SK-N-SH treated with all-trans-retinoic acid at 6 μM for 48 hours (cell line): ENCODE measurements at regions not wholly inside any gene's neighbourhood (a gene's known extent, or its start where the extent isn't known, plus 50 kb on each side); places are given as distances from the start of the nearest gene placed in this dataset.

Experiments
- ATAC-seq: fragments of 200-7000 bp; cut with Tn5 transposase; 3 replicates; pipeline ENCODE4 v1.9.1; 2020; ENCODE audit warnings: mild to moderate bottlenecking, moderate library complexity
- ARNTL ChIP-seq: fragments of 450-650 bp; formaldehyde crosslinking; IDR thresholded peaks from 2 replicates; pipeline ENCODE4 v1.5.0; 2020; ENCODE audit warnings: low read depth, mild to moderate bottlenecking, moderate library complexity, borderline replicate concordance
- BACH2 ChIP-seq: fragments of 250-450 bp; sonication (Bioruptor Pico); IDR thresholded peaks from 2 replicates; pipeline ENCODE4 v1.9.0; 2021; ENCODE audit warnings: mild to moderate bottlenecking, borderline replicate concordance
- CSDC2 ChIP-seq: fragments of 250-450 bp; sonication (Bioruptor Pico); IDR thresholded peaks from 2 replicates; pipeline ENCODE4 v1.5.0; 2020; ENCODE audit warnings: mild to moderate bottlenecking, moderate library complexity
- ESRRG ChIP-seq: fragments of 250-450 bp; sonication (Bioruptor Pico); IDR thresholded peaks from 2 replicates; pipeline ENCODE4 v1.6.1; 2021; ENCODE audit warnings: mild to moderate bottlenecking
- GLIS3 ChIP-seq: fragments of 250-450 bp; sonication (Bioruptor Pico); IDR thresholded peaks from 2 replicates; pipeline ENCODE4 v1.5.0; 2020; ENCODE audit warnings: mild to moderate bottlenecking, moderate library complexity
- OSR1 ChIP-seq: fragments of 250-450 bp; sonication (Bioruptor Pico); IDR thresholded peaks from 2 replicates; pipeline ENCODE4 v1.8.0; 2022; ENCODE audit warnings: moderate library complexity, mild to moderate bottlenecking, inconsistent platforms
- PPARA ChIP-seq: fragments of 250-450 bp; sonication (Bioruptor Pico); IDR thresholded peaks from 2 replicates; pipeline ENCODE4 v1.5.0; 2020; ENCODE audit warnings: mild to moderate bottlenecking, borderline replicate concordance
- RARB ChIP-seq: fragments of 250-450 bp; sonication (Bioruptor Pico); IDR thresholded peaks from 2 replicates; pipeline ENCODE4 v1.8.0; 2021; ENCODE audit warnings: mild to moderate bottlenecking, moderate library complexity
- SNAI2 ChIP-seq: fragments of 250-450 bp; sonication (Bioruptor Pico); IDR thresholded peaks from 2 replicates; pipeline ENCODE4 v1.5.0; 2020; ENCODE audit warnings: mild to moderate bottlenecking, moderate library complexity
- TCF4 ChIP-seq: fragments of 250-450 bp; sonication (Bioruptor Pico); IDR thresholded peaks from 2 replicates; pipeline ENCODE4 v1.8.0; 2021; ENCODE audit warnings: mild to moderate bottlenecking, moderate library complexity, borderline replicate concordance
- TOX ChIP-seq: fragments of 250-450 bp; sonication (Bioruptor Pico); IDR thresholded peaks from 2 replicates; pipeline ENCODE4 v1.8.0; 2021; ENCODE audit warnings: mild to moderate bottlenecking, moderate library complexity, borderline replicate concordance
- ZC3H10 ChIP-seq: fragments of 250-450 bp; sonication (Bioruptor Pico); IDR thresholded peaks from 2 replicates; pipeline ENCODE4 v1.5.1; 2021; ENCODE audit warnings: mild to moderate bottlenecking, moderate library complexity
- ZFP3 ChIP-seq: fragments of 250-450 bp; sonication (Bioruptor Pico); IDR thresholded peaks from 2 replicates; pipeline ENCODE4 v1.5.0; 2020; ENCODE audit warnings: mild to moderate bottlenecking, moderate library complexity
- ZFP30 ChIP-seq: fragments of 450-650 bp; formaldehyde crosslinking; IDR thresholded peaks from 2 replicates; pipeline ENCODE4 v1.5.0; 2022; ENCODE audit warnings: mild to moderate bottlenecking, moderate library complexity
- ZNF565 ChIP-seq: fragments of 450-650 bp; formaldehyde crosslinking; conservative IDR thresholded peaks from 2 replicates; pipeline ENCODE4 v1.5.0; 2020; ENCODE audit warnings: low read depth, mild to moderate bottlenecking, moderate library complexity
- ZNF70 ChIP-seq: fragments of 450-650 bp; formaldehyde crosslinking; IDR thresholded peaks from 2 replicates; pipeline ENCODE4 v1.5.0; 2020; ENCODE audit warnings: mild to moderate bottlenecking, moderate library complexity
- ZNF8 ChIP-seq: fragments of 450-650 bp; formaldehyde crosslinking; IDR thresholded peaks from 2 replicates; pipeline ENCODE4 v1.5.0; 2020; ENCODE audit warnings: mild to moderate bottlenecking, moderate library complexity
- TF ChIP-seq, protein P1 (sequence below): fragments of 250-450 bp; sonication (Bioruptor Pico); IDR thresholded peaks from 2 replicates; pipeline ENCODE4 v1.8.0; 2020; ENCODE audit warnings: mild to moderate bottlenecking, moderate library complexity, borderline replicate concordance
- TF ChIP-seq, protein P2 (sequence below): fragments of 250-450 bp; sonication (Bioruptor Pico); IDR thresholded peaks from 2 replicates; pipeline ENCODE4 v1.5.1; 2021; ENCODE audit warnings: mild to moderate bottlenecking, moderate library complexity
- TF ChIP-seq, protein P3 (sequence below): fragments of 250-450 bp; sonication (Bioruptor Pico); IDR thresholded peaks from 2 replicates; pipeline ENCODE4 v1.8.0; 2021; ENCODE audit warnings: low read depth, mild to moderate bottlenecking, moderate library complexity, borderline replicate concordance
- TF ChIP-seq, protein P4 (sequence below): fragments of 250-450 bp; sonication (Bioruptor Pico); IDR thresholded peaks from 2 replicates; pipeline ENCODE4 v1.5.0; 2020; ENCODE audit warnings: mild to moderate bottlenecking, moderate library complexity
- TF ChIP-seq, protein P5 (sequence below): fragments of 250-450 bp; sonication (Bioruptor Pico); IDR thresholded peaks from 2 replicates; pipeline ENCODE4 v1.5.1; 2020; ENCODE audit warnings: low read depth, mild to moderate bottlenecking, moderate library complexity

DNA sequence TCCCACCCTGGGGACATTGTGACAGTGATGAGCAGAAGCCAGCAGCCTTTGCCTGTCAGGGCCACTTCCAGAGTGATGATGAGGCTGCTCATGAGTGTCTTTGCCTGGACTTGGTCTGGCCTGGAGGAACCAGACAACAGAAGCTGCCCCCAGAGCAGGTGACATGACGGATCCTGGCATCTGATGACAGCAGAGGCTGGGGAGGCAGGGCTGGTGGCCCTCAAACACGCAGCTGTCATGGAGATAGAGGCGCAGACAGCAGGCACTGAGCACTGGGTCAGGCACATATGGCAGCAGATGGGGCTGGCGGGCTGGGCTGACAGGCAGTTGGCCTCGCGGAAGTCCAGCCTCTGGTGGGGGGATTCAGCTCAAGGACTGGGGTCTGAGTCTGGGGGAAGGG lies 66.4 kb upstream of the STUM start:
- ATAC-seq = no peak
- TF ChIP-seq, protein P1, sequence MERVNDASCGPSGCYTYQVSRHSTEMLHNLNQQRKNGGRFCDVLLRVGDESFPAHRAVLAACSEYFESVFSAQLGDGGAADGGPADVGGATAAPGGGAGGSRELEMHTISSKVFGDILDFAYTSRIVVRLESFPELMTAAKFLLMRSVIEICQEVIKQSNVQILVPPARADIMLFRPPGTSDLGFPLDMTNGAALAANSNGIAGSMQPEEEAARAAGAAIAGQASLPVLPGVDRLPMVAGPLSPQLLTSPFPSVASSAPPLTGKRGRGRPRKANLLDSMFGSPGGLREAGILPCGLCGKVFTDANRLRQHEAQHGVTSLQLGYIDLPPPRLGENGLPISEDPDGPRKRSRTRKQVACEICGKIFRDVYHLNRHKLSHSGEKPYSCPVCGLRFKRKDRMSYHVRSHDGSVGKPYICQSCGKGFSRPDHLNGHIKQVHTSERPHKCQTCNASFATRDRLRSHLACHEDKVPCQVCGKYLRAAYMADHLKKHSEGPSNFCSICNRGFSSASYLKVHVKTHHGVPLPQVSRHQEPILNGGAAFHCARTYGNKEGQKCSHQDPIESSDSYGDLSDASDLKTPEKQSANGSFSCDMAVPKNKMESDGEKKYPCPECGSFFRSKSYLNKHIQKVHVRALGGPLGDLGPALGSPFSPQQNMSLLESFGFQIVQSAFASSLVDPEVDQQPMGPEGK (CRISPR knock-in tag) = no peak
- TF ChIP-seq ESRRG (CRISPR knock-in tag) (no peak), ZNF70 (CRISPR knock-in tag) (no peak), ARNTL (CRISPR knock-in tag) (no peak), ZFP3 (CRISPR knock-in tag) (no peak), CSDC2 (CRISPR knock-in tag) (no peak), BACH2 (no peak), ZNF8 (CRISPR knock-in tag) (no peak), ZC3H10 (no peak)
- TF ChIP-seq, protein P2, sequence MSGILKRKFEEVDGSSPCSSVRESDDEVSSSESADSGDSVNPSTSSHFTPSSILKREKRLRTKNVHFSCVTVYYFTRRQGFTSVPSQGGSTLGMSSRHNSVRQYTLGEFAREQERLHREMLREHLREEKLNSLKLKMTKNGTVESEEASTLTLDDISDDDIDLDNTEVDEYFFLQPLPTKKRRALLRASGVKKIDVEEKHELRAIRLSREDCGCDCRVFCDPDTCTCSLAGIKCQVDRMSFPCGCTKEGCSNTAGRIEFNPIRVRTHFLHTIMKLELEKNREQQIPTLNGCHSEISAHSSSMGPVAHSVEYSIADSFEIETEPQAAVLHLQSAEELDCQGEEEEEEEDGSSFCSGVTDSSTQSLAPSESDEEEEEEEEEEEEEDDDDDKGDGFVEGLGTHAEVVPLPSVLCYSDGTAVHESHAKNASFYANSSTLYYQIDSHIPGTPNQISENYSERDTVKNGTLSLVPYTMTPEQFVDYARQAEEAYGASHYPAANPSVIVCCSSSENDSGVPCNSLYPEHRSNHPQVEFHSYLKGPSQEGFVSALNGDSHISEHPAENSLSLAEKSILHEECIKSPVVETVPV (CRISPR knock-in tag) = no peak
- TF ChIP-seq, protein P3, sequence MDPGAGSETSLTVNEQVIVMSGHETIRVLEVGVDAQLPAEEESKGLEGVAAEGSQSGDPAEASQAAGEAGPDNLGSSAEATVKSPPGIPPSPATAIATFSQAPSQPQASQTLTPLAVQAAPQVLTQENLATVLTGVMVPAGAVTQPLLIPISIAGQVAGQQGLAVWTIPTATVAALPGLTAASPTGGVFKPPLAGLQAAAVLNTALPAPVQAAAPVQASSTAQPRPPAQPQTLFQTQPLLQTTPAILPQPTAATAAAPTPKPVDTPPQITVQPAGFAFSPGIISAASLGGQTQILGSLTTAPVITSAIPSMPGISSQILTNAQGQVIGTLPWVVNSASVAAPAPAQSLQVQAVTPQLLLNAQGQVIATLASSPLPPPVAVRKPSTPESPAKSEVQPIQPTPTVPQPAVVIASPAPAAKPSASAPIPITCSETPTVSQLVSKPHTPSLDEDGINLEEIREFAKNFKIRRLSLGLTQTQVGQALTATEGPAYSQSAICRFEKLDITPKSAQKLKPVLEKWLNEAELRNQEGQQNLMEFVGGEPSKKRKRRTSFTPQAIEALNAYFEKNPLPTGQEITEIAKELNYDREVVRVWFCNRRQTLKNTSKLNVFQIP (CRISPR knock-in tag) = no peak
- TF ChIP-seq, all 23 proteins: peak for 0

DNA sequence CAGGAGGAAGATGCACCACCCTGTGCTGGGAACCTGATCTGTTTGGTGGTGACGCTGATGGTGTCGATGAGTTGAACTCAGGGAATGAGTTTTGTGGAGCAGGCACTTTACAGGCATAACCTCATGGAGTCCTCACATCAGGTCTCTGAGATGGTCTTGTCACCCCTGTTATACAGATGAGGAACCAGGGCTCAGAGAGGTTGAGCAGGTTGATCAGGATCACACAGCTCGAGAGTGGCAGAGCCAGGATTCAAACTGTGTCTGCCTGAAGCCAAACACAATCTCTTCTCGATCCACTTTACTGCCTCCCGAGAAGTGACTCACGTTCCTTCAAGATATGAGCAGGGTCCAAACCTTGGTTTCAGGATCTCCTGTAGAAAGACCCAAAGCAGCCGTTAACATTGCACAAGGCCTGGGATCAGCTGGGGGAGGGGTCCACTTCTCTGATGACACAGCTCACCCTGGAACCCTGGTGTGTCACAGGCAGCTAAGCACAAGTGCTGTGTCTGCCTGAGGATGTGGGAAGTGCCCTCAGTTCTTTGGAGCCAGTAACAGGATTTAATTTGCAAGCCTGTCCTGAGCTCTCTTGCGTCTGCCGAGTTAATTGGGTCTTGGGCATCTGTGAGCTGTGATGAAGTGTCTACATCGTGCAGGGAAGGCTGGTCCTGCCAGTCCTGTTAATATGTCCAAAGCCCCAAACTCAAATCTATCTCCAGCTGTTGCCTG lies 65.4 kb upstream of the STUM start:
- TF ChIP-seq PPARA (CRISPR knock-in tag) (no peak), SNAI2 (CRISPR knock-in tag) (no peak), ZNF70 (CRISPR knock-in tag) (no peak), ZC3H10 (no peak), OSR1 (CRISPR knock-in tag) (no peak), TCF4 (CRISPR knock-in tag) (no peak), ZNF565 (CRISPR knock-in tag) (no peak), TOX (CRISPR knock-in tag) (no peak), GLIS3 (CRISPR knock-in tag) (no peak), ZFP3 (CRISPR knock-in tag) (no peak), ARNTL (CRISPR knock-in tag) (no peak), BACH2 (no peak), RARB (CRISPR knock-in tag) (no peak), ESRRG (CRISPR knock-in tag) (no peak), CSDC2 (CRISPR knock-in tag) (no peak), ZFP30 (CRISPR knock-in tag) (no peak)
- TF ChIP-seq, protein P1 (CRISPR knock-in tag) = no peak
- TF ChIP-seq, protein P4, sequence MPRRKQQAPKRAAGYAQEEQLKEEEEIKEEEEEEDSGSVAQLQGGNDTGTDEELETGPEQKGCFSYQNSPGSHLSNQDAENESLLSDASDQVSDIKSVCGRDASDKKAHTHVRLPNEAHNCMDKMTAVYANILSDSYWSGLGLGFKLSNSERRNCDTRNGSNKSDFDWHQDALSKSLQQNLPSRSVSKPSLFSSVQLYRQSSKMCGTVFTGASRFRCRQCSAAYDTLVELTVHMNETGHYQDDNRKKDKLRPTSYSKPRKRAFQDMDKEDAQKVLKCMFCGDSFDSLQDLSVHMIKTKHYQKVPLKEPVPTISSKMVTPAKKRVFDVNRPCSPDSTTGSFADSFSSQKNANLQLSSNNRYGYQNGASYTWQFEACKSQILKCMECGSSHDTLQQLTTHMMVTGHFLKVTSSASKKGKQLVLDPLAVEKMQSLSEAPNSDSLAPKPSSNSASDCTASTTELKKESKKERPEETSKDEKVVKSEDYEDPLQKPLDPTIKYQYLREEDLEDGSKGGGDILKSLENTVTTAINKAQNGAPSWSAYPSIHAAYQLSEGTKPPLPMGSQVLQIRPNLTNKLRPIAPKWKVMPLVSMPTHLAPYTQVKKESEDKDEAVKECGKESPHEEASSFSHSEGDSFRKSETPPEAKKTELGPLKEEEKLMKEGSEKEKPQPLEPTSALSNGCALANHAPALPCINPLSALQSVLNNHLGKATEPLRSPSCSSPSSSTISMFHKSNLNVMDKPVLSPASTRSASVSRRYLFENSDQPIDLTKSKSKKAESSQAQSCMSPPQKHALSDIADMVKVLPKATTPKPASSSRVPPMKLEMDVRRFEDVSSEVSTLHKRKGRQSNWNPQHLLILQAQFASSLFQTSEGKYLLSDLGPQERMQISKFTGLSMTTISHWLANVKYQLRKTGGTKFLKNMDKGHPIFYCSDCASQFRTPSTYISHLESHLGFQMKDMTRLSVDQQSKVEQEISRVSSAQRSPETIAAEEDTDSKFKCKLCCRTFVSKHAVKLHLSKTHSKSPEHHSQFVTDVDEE (CRISPR knock-in tag) = no peak
- TF ChIP-seq, protein P3 (CRISPR knock-in tag) = no peak
- TF ChIP-seq, protein P5, sequence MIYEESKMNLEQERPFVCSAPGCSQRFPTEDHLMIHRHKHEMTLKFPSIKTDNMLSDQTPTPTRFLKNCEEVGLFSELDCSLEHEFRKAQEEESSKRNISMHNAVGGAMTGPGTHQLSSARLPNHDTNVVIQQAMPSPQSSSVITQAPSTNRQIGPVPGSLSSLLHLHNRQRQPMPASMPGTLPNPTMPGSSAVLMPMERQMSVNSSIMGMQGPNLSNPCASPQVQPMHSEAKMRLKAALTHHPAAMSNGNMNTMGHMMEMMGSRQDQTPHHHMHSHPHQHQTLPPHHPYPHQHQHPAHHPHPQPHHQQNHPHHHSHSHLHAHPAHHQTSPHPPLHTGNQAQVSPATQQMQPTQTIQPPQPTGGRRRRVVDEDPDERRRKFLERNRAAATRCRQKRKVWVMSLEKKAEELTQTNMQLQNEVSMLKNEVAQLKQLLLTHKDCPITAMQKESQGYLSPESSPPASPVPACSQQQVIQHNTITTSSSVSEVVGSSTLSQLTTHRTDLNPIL (CRISPR knock-in tag) = no peak
- ATAC-seq = no peak; the same call in 2 of the 3 replicates
